ENCODE measurements at regions not wholly inside any gene's neighbourhood (a gene's known extent, or its start where the extent isn't known, plus 50 kb on each side); places are given as distances from the start of the nearest gene placed in this dataset.

- no peaks in the 10 kb centered on the region for H3K9me3 ChIP-seq (ENCODE audit: control insufficient read depth in 4 of 4, low read length in 3 of 4)
- no peak overlapping the region for H3K9ac ChIP-seq (ENCODE audit: low read depth in 1 of 2, low read length in 2 of 2)
- no peaks in the 10 kb centered on the region for H3K36me3 ChIP-seq (ENCODE audit: control insufficient read depth in 4 of 4, insufficient read depth in 3 of 4, low read depth in 1 of 4, low read length in 3 of 4)
- DNase-seq (ENCODE audit: low spot score), result no peak
- peaks cover 0 to 12% (median 6%) of the 10 kb centered on the region in 4 donors for H3K4me1 ChIP-seq (ENCODE audit: control insufficient read depth in 4 of 4, insufficient read depth in 4 of 4, low read length in 3 of 4)
- H3K4me3 ChIP-seq (ENCODE audit: low read depth in 1 of 3, low read length in 3 of 3), result no peak overlapping the region
- TF ChIP-seq, protein P1, sequence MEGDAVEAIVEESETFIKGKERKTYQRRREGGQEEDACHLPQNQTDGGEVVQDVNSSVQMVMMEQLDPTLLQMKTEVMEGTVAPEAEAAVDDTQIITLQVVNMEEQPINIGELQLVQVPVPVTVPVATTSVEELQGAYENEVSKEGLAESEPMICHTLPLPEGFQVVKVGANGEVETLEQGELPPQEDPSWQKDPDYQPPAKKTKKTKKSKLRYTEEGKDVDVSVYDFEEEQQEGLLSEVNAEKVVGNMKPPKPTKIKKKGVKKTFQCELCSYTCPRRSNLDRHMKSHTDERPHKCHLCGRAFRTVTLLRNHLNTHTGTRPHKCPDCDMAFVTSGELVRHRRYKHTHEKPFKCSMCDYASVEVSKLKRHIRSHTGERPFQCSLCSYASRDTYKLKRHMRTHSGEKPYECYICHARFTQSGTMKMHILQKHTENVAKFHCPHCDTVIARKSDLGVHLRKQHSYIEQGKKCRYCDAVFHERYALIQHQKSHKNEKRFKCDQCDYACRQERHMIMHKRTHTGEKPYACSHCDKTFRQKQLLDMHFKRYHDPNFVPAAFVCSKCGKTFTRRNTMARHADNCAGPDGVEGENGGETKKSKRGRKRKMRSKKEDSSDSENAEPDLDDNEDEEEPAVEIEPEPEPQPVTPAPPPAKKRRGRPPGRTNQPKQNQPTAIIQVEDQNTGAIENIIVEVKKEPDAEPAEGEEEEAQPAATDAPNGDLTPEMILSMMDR (IDR thresholded peaks at IDR 0.05; ENCODE audit: low read depth, low read length, missing input control), result no peak
- TF ChIP-seq RAD21 (IDR thresholded peaks at IDR 0.05) (no peak), FOXA1 (IDR thresholded peaks at IDR 0.05) (no peak)
- no peaks in the 10 kb centered on the region for H3K27me3 ChIP-seq (ENCODE audit: control insufficient read depth in 4 of 4, insufficient read depth in 4 of 4, low read length in 3 of 4)
- no peak overlapping the region for H3K27ac ChIP-seq (ENCODE audit: low read depth in 1 of 2, low read length in 2 of 2)
- 91% methylated on average over 11 of the region's 11 CpGs for WGBS
Measured at GRCh38 chr1:229028544-229028943, 242.4 kb upstream of the RAB4A start.

- no peaks in the 10 kb centered on the region for H3K27me3 ChIP-seq (ENCODE audit: control insufficient read depth in 4 of 4, insufficient read depth in 4 of 4, low read length in 3 of 4)
- no peak for DNase-seq (ENCODE audit: low spot score)
- H3K4me3 ChIP-seq (ENCODE audit: low read depth in 1 of 3, low read length in 3 of 3), result no peak overlapping the region
- H3K9me3 ChIP-seq (ENCODE audit: control insufficient read depth in 4 of 4, low read length in 3 of 4), result no peaks in the 10 kb centered on the region
- 95% methylated on average over 10 of the region's 10 CpGs for WGBS
- no peaks in the 10 kb centered on the region for H3K36me3 ChIP-seq (ENCODE audit: control insufficient read depth in 4 of 4, insufficient read depth in 3 of 4, low read depth in 1 of 4, low read length in 3 of 4)
- H3K4me1 ChIP-seq (ENCODE audit: control insufficient read depth in 4 of 4, insufficient read depth in 4 of 4, low read length in 3 of 4), result peaks cover 0 to 9% (median 6%) of the 10 kb centered on the region in 4 donors
- no peak overlapping the region for H3K9ac ChIP-seq (ENCODE audit: low read depth in 1 of 2, low read length in 2 of 2)
- TF ChIP-seq RAD21 (IDR thresholded peaks at IDR 0.05), result no peak
- no peak for TF ChIP-seq SP1 (IDR thresholded peaks at IDR 0.05)
- no peak for TF ChIP-seq ATF3 (IDR thresholded peaks at IDR 0.05)
- TF ChIP-seq RXRA (IDR thresholded peaks at IDR 0.05), result no peak
- no peak for TF ChIP-seq GABPA (IDR thresholded peaks at IDR 0.05 in 1 of 2, conservative IDR thresholded peaks at IDR 0.05 in 1 of 2)
- TF ChIP-seq FOXA1 (IDR thresholded peaks at IDR 0.05), result no peak
- no peak for TF ChIP-seq TAF1 (conservative IDR thresholded peaks at IDR 0.05)
- TF ChIP-seq, protein P2, sequence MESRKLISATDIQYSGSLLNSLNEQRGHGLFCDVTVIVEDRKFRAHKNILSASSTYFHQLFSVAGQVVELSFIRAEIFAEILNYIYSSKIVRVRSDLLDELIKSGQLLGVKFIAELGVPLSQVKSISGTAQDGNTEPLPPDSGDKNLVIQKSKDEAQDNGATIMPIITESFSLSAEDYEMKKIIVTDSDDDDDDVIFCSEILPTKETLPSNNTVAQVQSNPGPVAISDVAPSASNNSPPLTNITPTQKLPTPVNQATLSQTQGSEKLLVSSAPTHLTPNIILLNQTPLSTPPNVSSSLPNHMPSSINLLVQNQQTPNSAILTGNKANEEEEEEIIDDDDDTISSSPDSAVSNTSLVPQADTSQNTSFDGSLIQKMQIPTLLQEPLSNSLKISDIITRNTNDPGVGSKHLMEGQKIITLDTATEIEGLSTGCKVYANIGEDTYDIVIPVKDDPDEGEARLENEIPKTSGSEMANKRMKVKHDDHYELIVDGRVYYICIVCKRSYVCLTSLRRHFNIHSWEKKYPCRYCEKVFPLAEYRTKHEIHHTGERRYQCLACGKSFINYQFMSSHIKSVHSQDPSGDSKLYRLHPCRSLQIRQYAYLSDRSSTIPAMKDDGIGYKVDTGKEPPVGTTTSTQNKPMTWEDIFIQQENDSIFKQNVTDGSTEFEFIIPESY (IDR thresholded peaks at IDR 0.05), result no peak
- TF ChIP-seq, protein P1 (IDR thresholded peaks at IDR 0.05; ENCODE audit: low read depth, low read length, missing input control), result no peak
- TF ChIP-seq JUND (IDR thresholded peaks at IDR 0.05), result no peak
- no peak for TF ChIP-seq NR2F2 (IDR thresholded peaks at IDR 0.05)
- TF ChIP-seq EGR1 (IDR thresholded peaks at IDR 0.05; ENCODE audit: low read depth in 2 of 2), result no peak
- no peak for TF ChIP-seq REST (IDR thresholded peaks at IDR 0.05)
- no peak for TF ChIP-seq HNF4A (conservative IDR thresholded peaks at IDR 0.05)
- no peak overlapping the region for H3K27ac ChIP-seq (ENCODE audit: low read depth in 1 of 2, low read length in 2 of 2)
Measured at GRCh38 chr1:229028987-229029878, 241.7 kb upstream of the RAB4A start.

Measured in liver (tissue), 8 donors.